Esophagus muscularis mucosa (tissue), 3 donors: ENCODE measurements at regions not wholly inside any gene's neighbourhood (a gene's known extent, or its start where the extent isn't known, plus 50 kb on each side); places are given as distances from the start of the nearest gene placed in this dataset.

ENCODE experiments used
- CTCF ChIP-seq, 3 experiments: fragments of 200-600 bp in 2 of 3; fragments of 450-650 bp in 1 of 3; sonication (generic) in 2 of 3; IDR thresholded peaks; one replicate each; pipeline ENCODE4 v1.5.1; 2017 to 2019; ENCODE audit warnings: antibody characterized with exemption in 3 of 3, mild to moderate bottlenecking in 2 of 3, moderate library complexity in 1 of 3
- POLR2A ChIP-seq: fragments of 450-650 bp; IDR thresholded peaks from one replicate; pipeline ENCODE4 v1.6.1; 2017; ENCODE audit warnings: antibody characterized with exemption, moderate library complexity, mild to moderate bottlenecking, low read depth

- TF ChIP-seq POLR2A, result no peak
- no peak for TF ChIP-seq CTCF (IDR thresholded peaks at IDR 0.05)
These were observed 62.6 kb downstream of the IRX5 start for GRCh38 chr16:54993106-54993895.
